ENCODE measurements at regions not wholly inside any gene's neighbourhood (a gene's known extent, or its start where the extent isn't known, plus 50 kb on each side); places are given as distances from the start of the nearest gene placed in this dataset.

DNA sequence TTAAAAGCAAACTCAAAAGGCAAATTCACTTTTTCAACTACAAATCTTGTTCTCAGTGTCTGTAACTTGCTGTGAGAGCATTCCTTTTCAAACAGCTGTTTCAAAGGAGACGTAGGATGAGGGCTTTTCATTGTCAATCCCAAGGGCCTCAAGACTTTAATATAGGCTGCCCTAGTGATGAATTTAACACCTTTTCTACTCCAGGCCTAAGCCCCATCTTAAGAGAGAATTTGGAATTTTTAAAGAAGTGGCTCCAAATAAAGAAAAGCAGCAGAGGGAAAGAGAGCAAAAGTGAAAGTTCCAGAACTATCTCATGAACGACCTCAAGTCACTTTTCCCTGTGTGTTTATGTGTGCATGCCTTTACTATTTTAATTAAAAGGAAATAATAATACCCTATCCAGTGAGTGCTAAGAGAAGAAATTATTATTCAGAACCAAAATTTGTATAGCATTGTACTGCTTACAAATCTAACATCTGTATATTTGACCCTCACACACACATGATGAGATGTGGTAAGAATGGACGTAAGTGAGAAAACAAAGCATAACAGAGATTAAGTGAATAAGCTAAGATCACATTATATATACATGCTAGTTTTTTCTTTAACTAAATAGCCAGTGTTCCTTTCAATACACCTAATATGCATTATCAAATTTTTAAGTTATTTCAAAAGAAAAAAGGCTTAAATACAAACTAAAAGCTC is 196.4 kb downstream of the VGLL3 start:
- TF ChIP-seq, protein P1, sequence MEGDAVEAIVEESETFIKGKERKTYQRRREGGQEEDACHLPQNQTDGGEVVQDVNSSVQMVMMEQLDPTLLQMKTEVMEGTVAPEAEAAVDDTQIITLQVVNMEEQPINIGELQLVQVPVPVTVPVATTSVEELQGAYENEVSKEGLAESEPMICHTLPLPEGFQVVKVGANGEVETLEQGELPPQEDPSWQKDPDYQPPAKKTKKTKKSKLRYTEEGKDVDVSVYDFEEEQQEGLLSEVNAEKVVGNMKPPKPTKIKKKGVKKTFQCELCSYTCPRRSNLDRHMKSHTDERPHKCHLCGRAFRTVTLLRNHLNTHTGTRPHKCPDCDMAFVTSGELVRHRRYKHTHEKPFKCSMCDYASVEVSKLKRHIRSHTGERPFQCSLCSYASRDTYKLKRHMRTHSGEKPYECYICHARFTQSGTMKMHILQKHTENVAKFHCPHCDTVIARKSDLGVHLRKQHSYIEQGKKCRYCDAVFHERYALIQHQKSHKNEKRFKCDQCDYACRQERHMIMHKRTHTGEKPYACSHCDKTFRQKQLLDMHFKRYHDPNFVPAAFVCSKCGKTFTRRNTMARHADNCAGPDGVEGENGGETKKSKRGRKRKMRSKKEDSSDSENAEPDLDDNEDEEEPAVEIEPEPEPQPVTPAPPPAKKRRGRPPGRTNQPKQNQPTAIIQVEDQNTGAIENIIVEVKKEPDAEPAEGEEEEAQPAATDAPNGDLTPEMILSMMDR (conservative IDR thresholded peaks at IDR 0.05; ENCODE audit: low read depth, low read length) = no peak
- TF ChIP-seq EZH2 (IDR thresholded peaks at IDR 0.05; ENCODE audit: borderline replicate concordance, low read depth, low read length, poor library complexity, severe bottlenecking) = no peak
